IMR-90 (cell line): ENCODE measurements at regions not wholly inside any gene's neighbourhood (a gene's known extent, or its start where the extent isn't known, plus 50 kb on each side); places are given as distances from the start of the nearest gene placed in this dataset.
"Not testable (repeated sequence)": the region's sequence is repeated elsewhere in the genome, so short reads cannot be mapped to it uniquely, and the experiment has no call there.

Experiments used
- BHLHE40 ChIP-seq: fragments of 150-350 bp; IDR thresholded peaks from 2 replicates; pipeline ENCODE4 v1.6.1; 2016; ENCODE audit warnings: mild to moderate bottlenecking, low read depth, low read length
- CEBPB ChIP-seq: IDR thresholded peaks from 2 replicates; pipeline ENCODE4 v1.6.1; 2012; ENCODE audit warnings: low read depth, low read length, improper control_type of control experiment
- CTCF ChIP-seq: conservative IDR thresholded peaks from 2 replicates; pipeline ENCODE4 v1.5.1; 2012; ENCODE audit warnings: mild to moderate bottlenecking, low read depth, low read length, improper control_type of control experiment
- MAZ ChIP-seq: IDR thresholded peaks from 2 replicates; pipeline ENCODE4 v1.6.1; 2012; ENCODE audit warnings: low read depth, mild to moderate bottlenecking, low read length, improper control_type of control experiment, moderate library complexity, borderline replicate concordance
- MXI1 ChIP-seq: IDR thresholded peaks from 2 replicates; pipeline ENCODE4 v1.6.1; 2012; ENCODE audit warnings: low read depth, mild to moderate bottlenecking, low read length, moderate library complexity, borderline replicate concordance
- POLR2A ChIP-seq: IDR thresholded peaks from 2 replicates; pipeline ENCODE4 v1.6.1; 2012; ENCODE audit warnings: mild to moderate bottlenecking, low read depth, low read length
- RAD21 ChIP-seq: IDR thresholded peaks from 2 replicates; pipeline ENCODE4 v1.6.1; 2012; ENCODE audit warnings: low read length, improper control_type of control experiment
- USF2 ChIP-seq: fragments of 150-350 bp; IDR thresholded peaks from 2 replicates; pipeline ENCODE4 v1.6.1; 2017; ENCODE audit warnings: mild to moderate bottlenecking, antibody characterized with exemption, low read length, low read depth

GRCh38 chr3:177339220-177339703 lies 142.0 kb upstream of the TBL1XR1 start:
- TF ChIP-seq MAZ, CTCF, BHLHE40, POLR2A, RAD21, CEBPB, USF2, MXI1: not testable (repeated sequence)
